GM21515 (cell line): ENCODE measurements at regions not wholly inside any gene's neighbourhood (a gene's known extent, or its start where the extent isn't known, plus 50 kb on each side); places are given as distances from the start of the nearest gene placed in this dataset.

Experiments
- ATAC-seq: cut with Tn5 transposase; IDR thresholded peaks from one replicate; pipeline ENCODE4 v1.9.1; 2021; ENCODE audit not compliant: unreplicated experiment

DNA sequence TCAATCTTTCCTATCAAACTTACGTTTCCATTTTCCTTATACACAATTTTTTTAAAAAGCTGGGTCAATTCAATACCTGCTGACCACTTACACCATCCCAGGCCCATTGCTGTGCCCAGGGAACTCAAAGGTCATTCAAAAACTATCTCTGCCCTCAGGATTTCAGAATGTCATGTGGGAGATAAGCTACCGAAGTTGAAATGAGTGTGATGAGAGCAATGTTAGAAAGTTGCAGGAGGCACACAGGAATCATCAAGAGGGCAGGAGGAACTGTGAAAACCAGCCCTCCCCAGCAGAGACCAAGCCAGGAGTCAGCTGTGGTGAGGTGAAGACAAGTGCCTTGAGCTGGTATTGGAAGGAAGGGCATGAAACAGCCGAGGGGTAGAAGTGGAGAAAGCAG is 195.9 kb downstream of the HS3ST3A1 start:
- ATAC-seq: no peak

GRCh38 chr17:13405080-13405479 is 196.6 kb downstream of the HS3ST3A1 start:
- ATAC-seq: no peak

GRCh38 chr17:13403982-13404946 is 197.5 kb downstream of the HS3ST3A1 start:
- ATAC-seq: no peak

- no peak for ATAC-seq
Measured at GRCh38 chr17:13400491-13400890, 201.2 kb downstream of the HS3ST3A1 start.

GRCh38 chr17:13398853-13399252 is 202.9 kb downstream of the HS3ST3A1 start:
- ATAC-seq: no peak

- ATAC-seq: no peak
Measured at GRCh38 chr17:13398091-13398490, 203.6 kb downstream of the HS3ST3A1 start.

DNA sequence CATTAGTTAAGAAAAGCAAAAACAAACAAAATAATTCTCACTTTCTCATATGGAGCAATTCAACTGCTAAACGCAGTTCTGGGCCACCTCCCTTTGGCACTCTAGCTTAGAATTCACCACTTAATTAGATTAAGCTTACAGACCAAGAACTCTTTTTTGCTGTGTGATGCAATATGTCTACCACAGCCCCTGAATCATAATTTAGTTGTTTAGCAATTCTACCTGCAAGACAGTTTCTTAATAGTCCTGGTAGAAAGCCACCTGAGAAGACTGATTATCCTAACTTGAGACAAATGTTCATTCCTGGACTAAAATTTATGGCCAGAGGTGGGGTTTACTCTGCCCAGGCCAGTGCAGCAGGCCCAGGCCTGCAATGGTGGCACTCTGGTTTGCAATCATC is 205.9 kb downstream of the HS3ST3A1 start:
- no peak for ATAC-seq

- ATAC-seq: no peak
Measured at GRCh38 chr17:13395346-13395745, 206.4 kb downstream of the HS3ST3A1 start.

GRCh38 chr17:13393841-13394710 is 207.7 kb downstream of the HS3ST3A1 start:
- no peak for ATAC-seq

- ATAC-seq: no peak
Measured at GRCh38 chr17:13387952-13388351, 213.8 kb downstream of the HS3ST3A1 start.

GRCh38 chr17:13387236-13387635 is 214.5 kb downstream of the HS3ST3A1 start:
- ATAC-seq: no peak

DNA sequence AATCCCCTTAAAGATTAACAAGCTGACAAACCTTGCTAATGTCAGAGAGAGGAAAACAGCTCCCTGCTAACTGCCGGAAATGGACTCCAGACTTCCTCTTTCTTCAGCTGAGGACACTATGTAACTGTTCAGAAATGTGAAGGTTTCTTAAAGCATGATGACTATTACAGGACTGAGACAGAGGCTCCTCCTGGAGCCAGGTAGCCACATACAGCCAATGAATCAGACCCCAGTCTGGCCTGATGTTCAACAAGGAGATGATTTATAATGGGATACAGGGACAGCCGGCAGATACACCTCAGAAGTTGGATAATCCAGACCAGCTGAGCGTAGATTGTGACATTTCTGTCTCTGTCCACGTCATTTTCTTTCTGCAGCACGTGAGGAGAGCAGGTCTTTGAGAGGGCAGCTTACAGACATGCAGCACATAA is 216.2 kb downstream of the HS3ST3A1 start:
- no peak for ATAC-seq

- ATAC-seq: no peak
Measured at GRCh38 chr17:13384626-13385025, 217.1 kb downstream of the HS3ST3A1 start.

- no peak for ATAC-seq
Measured at GRCh38 chr17:13378361-13378760, 223.4 kb downstream of the HS3ST3A1 start.

DNA sequence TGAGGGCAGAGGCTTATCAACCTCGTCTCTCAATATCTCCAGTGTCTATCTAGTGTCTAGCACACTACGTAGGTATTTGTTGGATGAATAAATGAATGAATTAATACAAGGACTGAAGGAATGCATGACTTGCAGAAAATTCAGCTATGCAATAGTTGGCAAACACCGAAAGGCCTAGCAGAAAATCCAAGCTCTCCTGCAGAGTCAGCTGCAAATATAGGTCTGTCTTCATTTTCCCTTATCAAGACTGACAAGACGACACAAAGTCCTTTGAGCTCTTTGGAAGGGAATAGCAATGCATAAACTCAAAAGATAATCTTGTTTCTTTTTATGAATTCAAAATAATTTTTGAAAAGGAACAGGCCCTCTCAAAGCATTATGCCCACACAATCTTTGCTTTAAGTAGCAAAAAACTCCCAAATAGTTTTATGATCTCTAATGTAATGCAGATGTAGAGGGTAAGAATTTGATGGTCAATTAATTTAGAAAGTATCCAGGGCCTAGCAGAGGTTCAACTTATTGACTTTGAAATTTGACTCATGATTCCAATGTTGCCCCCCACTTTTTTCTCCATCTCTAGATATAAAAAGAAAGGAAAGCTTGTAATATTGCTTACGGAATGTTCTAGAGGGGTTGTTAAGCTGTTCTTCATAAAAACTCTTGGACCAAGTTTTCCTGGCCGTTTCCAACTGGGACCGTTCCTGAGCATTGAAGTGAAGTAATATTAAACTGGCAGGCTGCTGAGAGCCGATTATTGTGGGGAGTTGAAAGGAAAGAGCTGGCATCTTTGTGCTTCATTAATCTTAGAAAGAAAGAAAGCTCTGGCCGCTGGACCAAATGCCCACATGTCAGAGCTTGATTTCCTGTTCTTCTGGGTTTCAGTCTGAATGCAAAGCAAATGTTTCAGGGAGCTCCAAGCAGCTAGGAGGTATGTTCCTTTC is 227.3 kb downstream of the HS3ST3A1 start:
- no peak for ATAC-seq

DNA sequence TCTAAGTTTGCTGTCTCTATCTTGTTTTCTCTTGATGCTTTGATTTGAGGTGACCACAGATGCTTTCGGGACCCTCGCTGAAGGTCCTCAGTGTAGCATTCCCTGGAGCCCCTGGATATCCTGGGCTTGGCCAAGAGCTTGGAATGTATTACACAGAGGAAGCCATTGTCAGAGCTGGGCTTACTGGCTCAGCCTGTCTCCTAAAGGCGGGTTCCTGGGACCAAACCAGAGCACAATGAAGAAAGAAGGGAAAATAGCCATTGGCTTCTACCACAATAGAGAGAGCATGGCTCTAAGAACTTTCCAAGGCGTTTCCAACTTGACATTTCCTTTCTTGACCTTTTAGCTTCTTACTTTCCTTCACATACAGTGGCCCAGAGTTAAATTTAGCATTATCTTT is 229.3 kb downstream of the HS3ST3A1 start:
- no peak for ATAC-seq

- no peak for ATAC-seq
Measured at GRCh38 chr17:13367154-13367553, 234.6 kb downstream of the HS3ST3A1 start.

- no peak for ATAC-seq
Measured at GRCh38 chr17:13365331-13365730, 236.4 kb downstream of the HS3ST3A1 start.

GRCh38 chr17:13363771-13364170 is 238.0 kb downstream of the HS3ST3A1 start:
- no peak for ATAC-seq

DNA sequence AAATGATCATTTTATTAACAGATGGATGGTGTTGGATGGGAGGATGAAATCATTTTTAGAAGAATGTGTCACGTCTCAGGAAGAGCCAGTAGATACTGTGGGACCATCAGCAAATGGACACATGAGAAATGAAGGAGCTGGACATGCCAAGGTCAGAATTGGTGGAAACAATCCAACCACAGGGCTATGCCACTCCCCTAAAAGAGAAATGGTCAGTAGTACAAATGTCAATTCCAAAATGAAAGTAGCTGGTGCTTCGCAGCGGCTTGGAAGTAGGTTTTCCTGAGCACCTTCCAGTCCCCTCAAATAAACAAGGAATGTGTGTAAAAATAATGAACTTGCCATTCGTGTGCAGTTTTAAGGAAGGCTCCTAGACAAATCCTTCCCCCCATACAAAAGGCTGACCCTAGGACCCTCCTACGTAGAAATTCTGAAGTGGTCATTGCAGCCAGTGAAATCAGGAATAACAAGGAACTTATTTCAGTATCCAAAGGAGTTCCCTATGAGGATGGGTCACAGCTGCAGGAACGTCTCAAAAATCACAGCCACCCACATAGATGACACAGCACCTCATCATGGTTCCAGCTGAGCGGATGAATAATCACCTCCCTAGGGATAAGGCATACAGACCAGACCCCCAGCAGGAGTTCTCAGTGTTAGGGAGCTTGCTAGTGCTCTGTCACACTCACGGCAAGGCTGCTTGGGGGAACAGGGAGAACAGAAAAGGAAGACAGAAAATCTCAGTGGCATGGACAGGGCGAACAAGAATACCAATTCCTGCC is 239.2 kb downstream of the HS3ST3A1 start:
- ATAC-seq: no peak
